Omental fat pad (tissue), 3 donors: ENCODE measurements at regions not wholly inside any gene's neighbourhood (a gene's known extent, or its start where the extent isn't known, plus 50 kb on each side); places are given as distances from the start of the nearest gene placed in this dataset.

ENCODE experiments used
- ATAC-seq: fragments of 150-250 bp; one replicate; pipeline ENCODE4 v1.9.1; 2016; ENCODE audit warnings: mild to moderate bottlenecking, moderate library complexity; ENCODE audit not compliant: low FRiP score
- DNase-seq: peaks from one replicate; pipeline ENCODE4 v3.0.0-alpha.2; 2019; ENCODE audit warnings: low spot score
- TF ChIP-seq, protein P1 (sequence below), 3 donors: fragments of 450-650 bp; IDR thresholded peaks; one replicate each; pipeline ENCODE4 v1.5.1; 2016 to 2017; ENCODE audit warnings: antibody characterized with exemption in 3 of 3, mild to moderate bottlenecking in 3 of 3, moderate library complexity in 2 of 3

- ATAC-seq: no peak
- no peak for DNase-seq
- TF ChIP-seq, protein P1, sequence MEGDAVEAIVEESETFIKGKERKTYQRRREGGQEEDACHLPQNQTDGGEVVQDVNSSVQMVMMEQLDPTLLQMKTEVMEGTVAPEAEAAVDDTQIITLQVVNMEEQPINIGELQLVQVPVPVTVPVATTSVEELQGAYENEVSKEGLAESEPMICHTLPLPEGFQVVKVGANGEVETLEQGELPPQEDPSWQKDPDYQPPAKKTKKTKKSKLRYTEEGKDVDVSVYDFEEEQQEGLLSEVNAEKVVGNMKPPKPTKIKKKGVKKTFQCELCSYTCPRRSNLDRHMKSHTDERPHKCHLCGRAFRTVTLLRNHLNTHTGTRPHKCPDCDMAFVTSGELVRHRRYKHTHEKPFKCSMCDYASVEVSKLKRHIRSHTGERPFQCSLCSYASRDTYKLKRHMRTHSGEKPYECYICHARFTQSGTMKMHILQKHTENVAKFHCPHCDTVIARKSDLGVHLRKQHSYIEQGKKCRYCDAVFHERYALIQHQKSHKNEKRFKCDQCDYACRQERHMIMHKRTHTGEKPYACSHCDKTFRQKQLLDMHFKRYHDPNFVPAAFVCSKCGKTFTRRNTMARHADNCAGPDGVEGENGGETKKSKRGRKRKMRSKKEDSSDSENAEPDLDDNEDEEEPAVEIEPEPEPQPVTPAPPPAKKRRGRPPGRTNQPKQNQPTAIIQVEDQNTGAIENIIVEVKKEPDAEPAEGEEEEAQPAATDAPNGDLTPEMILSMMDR (IDR thresholded peaks at IDR 0.05): no peak
Measured at GRCh38 chr2:120985997-120986651, 250.5 kb downstream of the GLI2 start.

GRCh38 chr2:120986898-120987650, 251.4 kb downstream of the GLI2 start:
- ATAC-seq: no peak
- no peak for DNase-seq
- TF ChIP-seq, protein P1 (IDR thresholded peaks at IDR 0.05): no peak

DNA sequence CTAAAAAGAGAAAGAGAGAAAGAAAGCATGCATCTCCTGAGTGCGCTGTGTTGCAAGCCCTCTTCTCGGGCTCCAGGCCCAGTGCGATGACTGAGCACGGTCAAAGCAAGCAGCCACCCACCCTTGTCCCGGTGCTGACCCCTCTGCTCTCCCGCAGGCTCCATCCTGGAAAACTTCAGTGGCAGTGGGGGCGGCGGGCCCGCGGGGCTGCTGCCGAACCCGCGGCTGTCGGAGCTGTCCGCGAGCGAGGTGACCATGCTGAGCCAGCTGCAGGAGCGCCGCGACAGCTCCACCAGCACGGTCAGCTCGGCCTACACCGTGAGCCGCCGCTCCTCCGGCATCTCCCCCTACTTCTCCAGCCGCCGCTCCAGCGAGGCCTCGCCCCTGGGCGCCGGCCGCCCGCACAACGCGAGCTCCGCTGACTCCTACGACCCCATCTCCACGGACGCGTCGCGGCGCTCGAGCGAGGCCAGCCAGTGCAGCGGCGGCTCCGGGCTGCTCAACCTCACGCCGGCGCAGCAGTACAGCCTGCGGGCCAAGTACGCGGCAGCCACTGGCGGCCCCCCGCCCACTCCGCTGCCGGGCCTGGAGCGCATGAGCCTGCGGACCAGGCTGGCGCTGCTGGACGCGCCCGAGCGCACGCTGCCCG, 252.5 kb downstream of the GLI2 start:
- no peak for DNase-seq
- TF ChIP-seq, protein P1 (IDR thresholded peaks at IDR 0.05): no peak
- no peak for ATAC-seq

GRCh38 chr2:120988700-120989511, 253.2 kb downstream of the GLI2 start:
- DNase-seq (no peak), ATAC-seq (no peak)
- TF ChIP-seq, protein P1 (IDR thresholded peaks at IDR 0.05): no peak

DNA sequence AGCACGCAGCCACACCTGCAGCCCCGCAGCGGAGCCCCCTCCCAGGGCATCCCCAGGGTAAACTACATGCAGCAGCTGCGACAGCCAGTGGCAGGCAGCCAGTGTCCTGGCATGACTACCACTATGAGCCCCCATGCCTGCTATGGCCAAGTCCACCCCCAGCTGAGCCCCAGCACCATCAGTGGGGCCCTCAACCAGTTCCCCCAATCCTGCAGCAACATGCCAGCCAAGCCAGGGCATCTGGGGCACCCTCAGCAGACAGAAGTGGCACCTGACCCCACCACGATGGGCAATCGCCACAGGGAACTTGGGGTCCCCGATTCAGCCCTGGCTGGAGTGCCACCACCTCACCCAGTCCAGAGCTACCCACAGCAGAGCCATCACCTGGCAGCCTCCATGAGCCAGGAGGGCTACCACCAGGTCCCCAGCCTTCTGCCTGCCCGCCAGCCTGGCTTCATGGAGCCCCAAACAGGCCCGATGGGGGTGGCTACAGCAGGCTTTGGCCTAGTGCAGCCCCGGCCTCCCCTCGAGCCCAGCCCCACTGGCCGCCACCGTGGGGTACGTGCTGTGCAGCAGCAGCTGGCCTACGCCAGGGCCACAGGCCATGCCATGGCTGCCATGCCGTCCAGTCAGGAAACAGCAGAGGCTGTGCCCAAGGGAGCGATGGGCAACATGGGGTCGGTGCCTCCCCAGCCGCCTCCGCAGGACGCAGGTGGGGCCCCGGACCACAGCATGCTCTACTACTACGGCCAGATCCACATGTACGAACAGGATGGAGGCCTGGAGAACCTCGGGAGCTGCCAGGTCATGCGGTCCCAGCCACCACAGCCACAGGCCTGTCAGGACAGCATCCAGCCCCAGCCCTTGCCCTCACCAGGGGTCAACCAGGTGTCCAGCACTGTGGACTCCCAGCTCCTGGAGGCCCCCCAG, 254.1 kb downstream of the GLI2 start:
- DNase-seq: no peak
- no peak for ATAC-seq
- TF ChIP-seq, protein P1 (IDR thresholded peaks at IDR 0.05): no peak

GRCh38 chr2:120990451-120990871, 254.8 kb downstream of the GLI2 start:
- DNase-seq: no peak

More at GRCh38 chr2:120990451-120990871, 254.8 kb downstream of the GLI2 start:
- ATAC-seq: no peak
- TF ChIP-seq, protein P1 (IDR thresholded peaks at IDR 0.05): no peak
